ENCODE measurements at regions not wholly inside any gene's neighbourhood (a gene's known extent, or its start where the extent isn't known, plus 50 kb on each side); places are given as distances from the start of the nearest gene placed in this dataset.

DNA sequence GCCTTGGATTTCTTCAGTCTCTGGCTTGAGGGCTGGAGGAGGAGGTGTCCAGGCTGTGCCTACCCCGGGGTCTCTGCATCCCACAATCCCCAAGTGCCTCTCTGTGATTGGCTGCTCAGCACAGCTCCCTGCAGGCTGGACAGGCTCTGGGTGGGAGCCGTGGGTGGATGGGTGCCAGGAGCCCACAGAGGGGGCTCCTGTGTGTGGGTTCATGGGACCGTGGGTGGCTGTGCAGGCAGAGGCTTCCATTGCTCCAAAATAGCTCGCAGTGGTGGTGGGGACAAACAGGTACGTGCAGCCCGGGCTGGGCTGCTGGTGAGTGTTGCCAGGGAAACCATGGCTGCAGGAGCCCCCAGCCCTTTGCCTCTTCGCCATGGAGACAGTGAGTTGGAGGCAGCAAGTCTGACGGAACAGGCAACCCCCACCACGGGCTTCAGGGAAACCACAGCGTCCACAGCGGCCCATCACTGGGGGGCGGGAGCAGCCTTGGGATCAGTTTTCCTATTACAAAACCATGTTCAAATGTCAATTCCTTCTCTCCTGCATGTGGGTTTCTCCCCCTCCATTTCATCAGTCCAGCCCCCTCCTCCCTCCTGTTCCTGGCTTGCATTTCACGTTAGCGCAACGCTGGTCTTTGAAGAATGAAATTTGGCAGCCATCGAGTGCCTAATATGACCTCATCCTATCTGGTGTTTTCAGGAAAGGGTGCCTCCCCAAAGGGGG is 155.2 kb downstream of the TRIM29 start:
- DNase-seq (ENCODE audit: low spot score): no peak

DNA sequence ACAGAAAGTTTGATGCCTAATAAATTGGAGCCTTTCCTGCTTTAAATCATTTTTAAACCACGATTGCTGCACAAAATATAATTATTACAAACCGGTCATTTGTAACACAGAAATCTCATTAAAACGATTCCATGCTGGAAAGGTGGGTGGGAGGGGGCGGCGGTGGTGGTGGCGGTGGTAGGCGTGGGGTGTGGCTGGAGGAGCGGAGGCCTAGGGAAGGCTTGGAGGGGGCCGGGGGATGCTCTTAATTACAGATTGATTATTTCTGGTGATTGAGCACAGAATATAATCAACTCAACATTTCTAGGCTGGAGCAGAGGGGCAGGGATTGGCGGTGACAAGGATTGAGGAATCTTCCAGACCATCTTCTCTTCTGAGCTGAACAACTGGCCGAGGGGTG is 157.5 kb downstream of the TRIM29 start:
- no peak for DNase-seq (ENCODE audit: low spot score)

DNA sequence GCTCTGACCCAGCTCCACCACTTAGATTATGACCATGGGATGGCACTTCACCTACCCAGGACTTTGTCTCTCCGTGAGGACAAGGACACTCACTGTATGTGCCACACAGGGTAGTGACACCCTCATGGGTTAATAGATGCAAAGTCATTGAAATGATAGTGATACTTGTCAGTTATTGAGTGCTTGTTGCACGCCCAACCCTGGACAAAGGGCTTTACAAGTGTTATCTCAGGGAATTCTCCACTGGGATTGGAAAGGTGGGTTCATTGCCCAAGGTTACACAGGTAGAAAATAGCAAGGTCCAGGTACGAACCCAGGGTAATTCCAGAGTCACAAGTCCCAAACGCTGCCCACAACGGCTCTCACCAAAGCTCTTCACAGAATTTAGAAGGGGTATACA is 158.2 kb downstream of the TRIM29 start:
- DNase-seq (ENCODE audit: low spot score): no peak

DNA sequence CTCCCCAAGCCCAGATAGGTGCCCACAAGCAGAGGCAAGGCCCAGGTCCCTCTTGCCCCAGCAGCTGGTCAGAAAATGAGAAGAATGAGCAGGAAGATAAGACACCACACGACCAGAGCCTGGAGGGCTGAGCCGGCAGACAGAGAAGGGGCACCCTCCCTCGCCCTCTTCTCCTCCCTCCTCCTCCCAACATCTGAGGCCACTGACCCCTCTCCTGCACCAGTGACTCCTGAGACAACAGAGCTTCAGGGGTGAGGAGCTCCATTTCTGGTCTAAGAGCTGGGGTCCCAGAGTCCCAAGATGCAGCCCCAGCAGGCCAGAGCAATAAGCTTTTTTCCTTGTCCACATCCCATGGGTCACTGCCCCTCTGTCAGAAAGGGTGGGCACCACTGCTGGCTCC is 159.2 kb downstream of the TRIM29 start:
- no peak for DNase-seq (ENCODE audit: low spot score)

DNA sequence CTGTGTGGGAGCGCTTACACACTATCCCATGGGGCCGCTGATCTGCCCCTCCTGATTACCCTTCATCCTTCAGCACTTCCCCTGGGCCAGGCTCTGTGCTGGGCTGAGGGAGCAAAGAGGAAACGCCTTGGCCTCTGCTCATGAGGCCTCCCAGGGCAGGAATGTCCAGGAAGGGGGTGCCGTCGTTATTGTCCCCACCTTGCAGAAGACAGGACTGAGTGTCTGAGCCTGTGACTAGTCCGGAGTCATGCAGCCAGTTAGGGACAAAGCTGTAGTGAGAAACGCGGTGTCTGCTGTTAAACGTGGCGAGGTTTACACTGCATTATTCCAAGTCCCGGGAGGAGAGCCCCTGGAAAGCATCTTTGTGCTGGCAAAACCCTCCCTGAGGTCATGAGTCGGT is 160.0 kb downstream of the TRIM29 start:
- DNase-seq (ENCODE audit: low spot score): no peak

DNA sequence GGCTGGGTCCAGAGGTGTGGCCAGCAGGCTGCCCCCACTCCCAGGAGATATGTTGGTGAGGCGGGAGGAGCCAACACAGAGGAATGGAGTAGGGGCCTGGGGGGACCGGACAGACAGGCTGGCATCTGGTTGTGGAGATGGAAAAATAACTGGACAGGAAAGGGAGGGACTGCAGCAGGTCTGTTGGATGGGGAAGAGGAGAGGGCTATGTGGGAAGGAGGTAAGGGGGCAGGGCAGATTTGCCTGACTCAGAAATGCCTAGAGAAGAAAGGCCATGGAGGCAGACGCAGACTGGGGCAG is 160.4 kb downstream of the TRIM29 start:
- DNase-seq (ENCODE audit: low spot score): no peak

DNA sequence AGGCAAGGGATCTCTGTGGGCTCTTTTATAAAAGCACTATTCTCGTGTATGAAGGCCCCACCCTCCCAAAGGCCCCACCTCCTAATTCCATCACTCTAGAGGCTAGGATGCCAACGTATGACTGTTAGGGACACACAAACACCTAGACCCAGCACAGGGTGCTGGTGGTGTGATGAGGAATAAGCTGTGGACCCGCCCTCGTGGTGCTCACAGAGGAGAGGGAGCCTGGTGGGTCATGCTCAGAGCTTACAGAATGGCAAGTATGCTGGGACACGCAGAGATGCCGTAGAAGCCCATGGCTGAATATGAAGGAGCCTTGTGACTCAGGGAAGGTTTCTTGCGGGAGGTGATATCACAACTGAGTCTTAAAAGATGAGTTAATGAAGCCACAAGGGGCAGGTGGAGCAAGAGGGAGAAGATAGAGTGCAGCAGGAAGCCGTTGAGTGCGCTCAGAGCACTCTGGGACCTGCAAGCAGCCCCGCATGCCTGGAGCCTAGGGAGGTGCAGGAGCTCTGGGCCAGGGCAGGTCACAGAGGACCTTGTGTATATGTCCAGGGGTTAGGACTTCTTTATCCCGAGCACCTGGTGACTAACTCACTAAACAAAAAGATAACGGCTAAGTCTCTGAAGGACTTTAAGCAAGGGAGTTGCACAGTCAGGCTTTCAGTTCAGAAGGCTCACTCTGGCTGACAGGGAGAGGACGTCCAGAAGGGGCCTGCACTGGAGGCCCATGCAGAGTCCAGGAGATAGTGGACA is 160.9 kb downstream of the TRIM29 start:
- DNase-seq (ENCODE audit: low spot score): no peak

DNA sequence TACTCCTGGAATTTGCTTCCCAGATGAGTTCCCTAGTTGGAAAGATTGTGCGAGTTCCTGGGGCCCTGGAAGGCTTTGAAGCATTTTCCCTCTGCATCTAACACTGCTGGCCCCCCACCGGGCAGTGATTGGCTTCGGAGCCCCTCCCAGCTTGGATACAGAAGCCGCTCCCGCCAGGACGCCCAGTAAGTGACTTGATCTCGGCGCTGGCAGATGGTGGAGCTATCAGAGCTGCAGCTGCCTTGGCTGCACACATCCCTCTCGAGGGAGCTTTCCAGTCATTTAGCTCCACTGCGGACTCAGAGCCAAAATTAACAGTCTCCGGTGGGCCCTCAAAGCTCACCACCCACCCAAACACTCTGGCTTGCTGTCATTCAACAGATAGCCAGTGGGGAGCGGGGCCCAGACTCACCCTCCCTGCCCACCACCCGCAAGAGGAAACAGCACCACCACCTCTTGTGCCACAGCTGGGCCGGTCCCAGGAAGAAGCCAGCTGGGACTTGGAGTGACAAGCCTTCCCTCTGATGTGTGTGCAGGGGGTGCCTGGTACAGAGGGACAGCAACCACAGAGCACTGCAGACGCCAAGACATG is 162.3 kb downstream of the TRIM29 start:
- no peak for DNase-seq (ENCODE audit: low spot score)

DNA sequence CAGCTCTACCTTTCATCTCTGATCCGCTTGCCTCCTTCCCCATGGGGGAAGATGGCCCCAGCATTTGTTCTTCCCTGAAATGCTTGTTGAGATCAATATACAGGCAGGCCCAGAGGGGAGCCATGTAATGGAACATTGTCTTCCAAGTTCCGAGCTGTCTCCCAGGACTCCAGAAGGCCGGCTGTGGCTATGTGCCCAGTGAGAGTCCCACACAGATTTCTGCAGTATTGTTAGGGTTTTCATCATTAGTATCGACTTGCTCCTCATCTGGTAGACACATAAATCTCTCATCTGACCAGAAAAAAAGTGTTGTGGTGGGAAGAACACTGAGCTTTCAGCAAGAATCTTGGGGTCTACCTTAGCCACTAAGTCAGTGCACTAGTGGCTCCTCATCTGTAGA is 163.4 kb downstream of the TRIM29 start:
- no peak for DNase-seq (ENCODE audit: low spot score)

DNA sequence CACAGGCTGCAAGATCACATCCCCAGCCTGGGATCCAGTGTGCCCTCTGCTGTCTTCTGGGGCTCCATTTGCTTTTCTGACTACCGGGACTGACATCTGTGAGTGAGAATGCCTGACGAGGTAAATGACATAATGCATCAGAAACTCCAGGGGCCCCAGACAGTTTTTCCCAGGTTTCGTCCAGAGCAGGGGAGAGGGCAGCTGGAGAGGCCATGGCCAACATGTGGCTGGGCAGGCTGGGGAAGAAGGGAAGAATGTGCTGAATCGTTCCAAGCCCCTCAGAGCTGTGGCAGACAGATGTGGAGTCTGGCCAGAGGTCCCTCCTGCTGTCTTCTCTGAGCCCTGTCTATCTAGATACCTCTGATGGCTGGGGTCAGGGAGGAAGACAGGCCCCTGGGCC is 163.9 kb downstream of the TRIM29 start:
- DNase-seq (ENCODE audit: low spot score): no peak

DNA sequence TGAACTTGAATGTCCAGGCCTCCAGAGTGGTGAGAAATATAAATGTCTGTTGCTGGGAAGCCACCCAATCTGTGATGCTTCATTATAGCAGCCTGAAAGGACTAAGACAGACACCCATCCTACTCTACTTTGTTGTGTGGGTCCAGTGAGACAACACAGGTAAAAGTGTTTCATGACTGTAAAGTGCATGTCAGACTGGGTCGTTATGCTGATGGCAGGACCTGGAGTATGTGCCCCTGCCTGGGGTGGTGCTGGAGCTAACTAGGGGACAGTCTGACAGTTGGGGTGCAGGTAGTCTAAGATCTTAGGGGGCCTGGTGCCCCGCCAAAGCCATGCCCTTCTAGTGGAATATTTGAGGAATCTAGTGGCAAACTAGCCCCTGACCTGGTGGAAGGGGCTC is 165.6 kb downstream of the TRIM29 start:
- no peak for DNase-seq (ENCODE audit: low spot score)

DNA sequence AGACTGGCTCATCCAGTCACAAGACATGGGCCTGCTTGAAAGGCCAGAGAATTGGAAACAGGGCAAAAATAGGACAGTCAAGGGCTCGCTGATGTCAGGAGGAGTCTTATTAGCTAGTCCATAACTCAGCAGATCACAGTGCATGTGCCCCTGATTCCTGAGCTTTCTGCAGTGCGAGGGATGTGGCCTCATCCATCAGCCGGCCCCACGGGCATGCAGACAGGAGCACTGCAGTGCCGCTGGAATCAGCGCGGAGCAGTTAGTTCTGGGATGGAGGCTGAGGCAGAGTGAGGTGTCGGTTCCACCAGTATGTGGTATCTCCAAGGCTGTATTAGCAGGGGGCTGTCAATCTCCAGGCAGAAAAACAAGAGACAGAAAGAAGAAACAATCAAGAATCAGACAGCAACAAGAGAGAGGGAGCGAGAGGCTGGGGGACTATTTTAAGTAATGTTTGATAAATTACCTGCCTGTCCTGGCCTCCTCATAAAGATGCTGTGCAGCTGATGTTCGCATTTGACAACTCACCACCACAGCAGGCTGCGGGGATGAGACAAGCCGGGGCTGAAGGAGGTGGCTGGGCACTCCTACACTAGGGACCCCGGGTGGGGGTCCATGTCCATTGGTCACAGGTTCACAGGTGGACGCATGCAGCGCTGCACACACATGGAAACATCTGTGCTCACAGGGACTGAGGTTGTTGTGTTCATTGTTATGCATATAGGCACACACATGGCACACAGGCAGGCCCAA is 167.2 kb downstream of the TRIM29 start:
- DNase-seq (ENCODE audit: low spot score): no peak

DNA sequence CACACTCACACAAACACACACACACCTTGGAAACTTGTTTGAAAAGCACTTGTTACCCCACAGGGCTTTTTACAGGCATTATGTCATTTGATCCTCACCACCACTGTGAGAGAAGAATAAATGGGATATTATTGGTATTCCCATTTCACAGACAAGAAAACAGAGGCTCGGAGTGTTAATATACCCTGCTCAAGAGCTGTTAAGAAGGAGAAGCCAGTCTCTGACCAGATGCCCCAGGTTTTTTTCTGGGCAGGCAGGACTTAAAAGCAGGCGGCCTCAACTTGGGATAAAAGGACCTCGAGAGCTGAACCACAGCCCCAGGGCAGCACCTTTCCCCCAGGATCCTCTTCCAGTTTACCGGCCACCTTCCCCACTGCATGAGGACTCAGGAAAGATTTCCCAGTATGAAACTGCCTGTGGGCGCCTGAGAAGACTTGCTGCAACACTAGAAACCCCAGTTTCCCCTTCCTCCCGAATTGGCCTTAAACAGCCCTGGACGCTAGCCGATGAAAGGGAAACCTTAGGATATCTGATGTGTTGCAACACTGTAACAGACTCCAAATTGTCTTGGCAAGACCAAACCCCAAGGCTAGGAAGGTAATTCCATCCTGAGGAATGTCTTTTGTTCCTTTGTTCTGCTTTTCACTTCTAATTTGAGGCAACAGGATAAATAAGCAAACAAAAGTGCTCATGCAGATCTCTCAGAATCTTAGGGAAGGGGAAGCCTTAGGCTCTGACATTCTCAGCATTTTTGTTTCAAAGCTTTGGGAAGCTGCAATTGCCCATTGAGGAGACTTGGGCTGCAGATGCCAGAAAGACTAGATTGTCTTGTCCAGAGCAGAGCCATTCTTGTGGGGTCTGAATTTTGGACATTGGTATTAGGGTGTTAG is 173.5 kb downstream of the TRIM29 start:
- DNase-seq (ENCODE audit: low spot score): no peak

DNA sequence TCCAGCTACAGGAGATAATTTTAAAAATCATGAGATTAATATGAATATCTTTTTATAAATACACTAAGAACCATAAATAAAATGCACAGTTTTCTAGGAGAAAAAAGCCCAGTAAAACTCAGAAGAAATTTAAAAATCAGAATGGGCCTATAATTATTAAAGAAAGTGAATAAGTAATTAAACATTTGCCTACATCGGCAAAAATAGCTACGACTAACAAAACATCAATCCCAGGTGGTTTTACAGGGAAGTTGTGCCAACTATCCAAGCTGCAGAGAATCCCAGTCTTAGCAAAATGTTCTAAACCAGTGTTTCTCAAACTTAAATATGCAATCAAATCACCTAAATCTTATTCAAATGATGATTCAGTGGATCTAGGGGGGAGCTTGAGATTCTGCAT is 180.0 kb downstream of the TRIM29 start:
- no peak for DNase-seq (ENCODE audit: low spot score)

DNA sequence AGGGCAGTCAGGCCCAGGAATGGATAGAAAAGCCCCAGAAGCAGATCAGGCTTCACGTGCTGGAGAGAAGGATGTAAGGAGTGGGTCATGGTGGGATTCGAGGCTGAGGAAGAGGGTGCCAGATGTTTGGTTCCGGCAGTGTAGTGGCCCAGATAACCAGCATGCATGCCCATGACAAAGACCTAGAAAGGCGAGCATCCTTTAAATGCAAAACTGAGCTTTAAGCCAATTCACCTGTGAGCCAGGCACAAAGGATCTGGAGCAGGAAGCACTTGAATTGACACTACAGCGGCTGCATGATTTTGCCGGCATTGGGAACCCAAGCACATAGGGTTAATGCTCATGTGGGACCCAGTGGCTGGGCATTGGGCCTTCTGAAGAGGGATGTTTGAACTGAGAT is 185.5 kb downstream of the TRIM29 start:
- DNase-seq (ENCODE audit: low spot score): no peak

DNA sequence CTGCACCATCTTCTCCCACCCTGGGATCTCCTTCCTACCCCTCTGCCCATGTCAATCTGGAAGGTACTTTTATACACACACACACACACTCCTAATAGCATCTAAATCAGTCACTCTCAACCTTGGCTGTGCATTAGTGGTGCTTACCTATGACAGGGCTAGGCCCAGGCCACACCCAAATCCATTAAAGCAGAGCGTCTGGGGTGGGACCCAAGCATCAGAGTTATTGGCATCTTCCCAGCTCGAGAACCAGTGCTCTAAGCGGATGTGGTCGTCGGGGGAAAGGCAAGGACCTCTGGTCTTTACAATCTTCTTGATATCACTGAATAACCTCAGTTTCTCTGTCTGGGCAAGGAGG is 194.6 kb downstream of the TRIM29 start:
- no peak for DNase-seq (ENCODE audit: low spot score)

DNA sequence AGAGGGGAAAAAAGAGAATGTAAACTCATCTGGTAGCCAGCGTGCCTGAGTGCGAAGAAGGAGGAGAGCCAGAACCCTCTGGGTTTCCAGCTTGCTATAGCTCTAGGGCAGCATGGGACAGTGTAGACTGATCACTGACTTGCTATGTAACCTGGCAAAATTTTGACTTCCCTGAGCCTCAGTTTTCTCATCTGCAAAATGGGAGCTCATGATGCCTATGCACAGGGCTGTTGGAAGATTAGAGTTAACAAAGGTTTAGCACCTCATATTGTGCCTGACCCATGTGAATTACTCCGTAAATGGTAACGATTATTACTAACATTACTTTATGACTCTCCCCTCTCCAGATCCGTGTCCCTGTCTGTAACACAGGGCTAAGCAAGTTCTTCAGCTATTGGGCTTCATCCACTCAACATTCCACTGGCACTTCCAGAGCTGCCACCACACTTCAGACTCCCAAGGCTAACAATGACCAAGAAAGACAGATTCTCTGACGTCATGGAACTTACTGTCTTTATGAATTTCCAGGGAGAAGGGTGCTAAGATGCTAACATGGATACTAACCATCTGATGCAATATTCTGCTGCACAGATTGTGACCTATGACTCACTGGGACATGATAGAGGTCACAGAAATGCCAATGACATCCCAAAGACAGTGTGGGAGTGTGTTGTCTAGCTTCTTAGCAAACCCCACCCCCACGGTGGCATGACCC is 195.2 kb downstream of the TRIM29 start:
- DNase-seq (ENCODE audit: low spot score): no peak

DNA sequence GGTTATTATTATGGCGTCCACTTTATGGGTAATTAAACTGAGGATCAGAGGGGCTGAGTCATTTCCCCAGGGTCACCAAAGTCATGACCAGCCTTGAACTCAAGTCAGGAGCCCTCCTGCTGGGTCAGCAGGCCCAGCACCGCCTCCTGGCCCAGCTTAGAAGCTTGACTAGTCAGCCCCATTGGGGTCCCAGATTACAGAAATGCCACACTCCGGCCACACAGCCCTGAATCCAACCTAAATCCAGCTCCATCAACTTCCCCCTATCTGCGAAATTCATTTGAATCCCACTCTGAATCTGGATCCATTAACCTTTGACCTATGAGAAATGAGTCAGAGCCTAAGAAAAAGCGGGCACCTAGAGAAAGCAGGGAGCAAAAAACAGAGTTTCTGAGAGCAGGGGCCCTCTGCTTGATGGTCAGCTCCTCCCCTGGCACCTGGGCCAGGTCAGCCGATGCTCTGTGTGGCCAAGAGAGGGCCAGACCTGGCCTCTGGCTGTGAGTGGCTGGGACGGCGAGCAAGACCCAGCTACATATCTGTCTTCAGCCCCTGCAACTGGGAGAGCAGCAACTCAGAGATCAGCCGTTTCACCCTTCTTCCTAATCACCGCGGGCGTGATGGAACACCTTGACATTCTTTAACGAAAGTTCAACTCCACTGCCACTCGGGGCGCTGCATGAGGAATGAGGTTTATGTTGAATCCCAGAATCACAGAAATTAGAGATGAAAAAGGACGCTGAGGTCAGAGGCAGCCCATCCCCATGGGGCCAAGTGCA is 196.1 kb downstream of the TRIM29 start:
- DNase-seq (ENCODE audit: low spot score): no peak

DNA sequence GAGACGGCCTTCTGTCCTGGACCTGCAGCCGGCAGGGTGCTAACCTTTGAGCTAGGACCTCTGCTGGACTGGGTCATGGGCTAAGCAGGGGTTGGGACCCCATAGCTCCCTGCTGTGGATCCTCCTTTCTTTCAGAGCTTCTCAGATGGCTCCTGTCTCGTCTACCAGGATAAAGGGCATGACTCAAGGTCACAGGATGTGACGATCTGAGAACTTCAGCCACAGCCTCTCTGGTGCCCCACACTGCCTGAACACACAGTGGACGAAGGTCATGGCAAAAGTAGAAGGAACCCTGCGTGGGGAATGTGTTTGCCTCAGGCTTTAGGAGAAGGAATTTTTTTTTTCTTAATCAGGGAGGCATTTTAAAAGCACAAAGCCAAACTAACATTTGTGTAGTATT is 196.7 kb downstream of the TRIM29 start:
- DNase-seq (ENCODE audit: low spot score): no peak

DNA sequence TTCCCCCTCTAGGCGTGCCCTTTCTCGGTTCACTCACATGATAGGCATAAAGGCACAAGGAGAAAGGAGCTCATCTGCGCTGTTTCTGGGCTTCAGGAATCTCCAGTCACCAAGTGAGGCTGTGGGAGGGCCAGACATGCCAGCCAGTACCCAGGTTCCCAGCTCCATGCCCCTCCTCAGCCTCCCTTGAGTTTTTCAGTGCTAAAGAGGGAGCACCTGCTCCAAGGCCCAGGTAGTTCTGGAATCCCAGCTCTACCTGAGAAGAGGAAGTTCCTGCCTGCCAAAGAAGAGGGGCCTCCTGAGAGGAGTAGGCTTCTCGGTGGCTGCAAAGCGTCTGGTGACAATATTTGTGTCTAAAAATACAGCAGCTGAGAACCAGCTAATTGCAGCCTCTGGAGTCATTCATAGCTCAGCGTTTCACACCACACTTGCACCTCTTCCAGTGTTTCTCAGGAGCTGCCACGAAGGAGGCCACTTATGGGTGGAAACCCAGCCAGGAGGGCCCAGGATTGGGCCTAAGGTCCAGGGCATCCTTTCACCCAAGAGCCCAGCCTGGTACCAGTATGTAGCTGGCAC is 197.4 kb downstream of the TRIM29 start:
- DNase-seq (ENCODE audit: low spot score): no peak
